ENCODE measurements at regions not wholly inside any gene's neighbourhood (a gene's known extent, or its start where the extent isn't known, plus 50 kb on each side); places are given as distances from the start of the nearest gene placed in this dataset.
A peak's percentile ranks its signal among the peaks of the same experiment; 100 is the strongest.

DNA sequence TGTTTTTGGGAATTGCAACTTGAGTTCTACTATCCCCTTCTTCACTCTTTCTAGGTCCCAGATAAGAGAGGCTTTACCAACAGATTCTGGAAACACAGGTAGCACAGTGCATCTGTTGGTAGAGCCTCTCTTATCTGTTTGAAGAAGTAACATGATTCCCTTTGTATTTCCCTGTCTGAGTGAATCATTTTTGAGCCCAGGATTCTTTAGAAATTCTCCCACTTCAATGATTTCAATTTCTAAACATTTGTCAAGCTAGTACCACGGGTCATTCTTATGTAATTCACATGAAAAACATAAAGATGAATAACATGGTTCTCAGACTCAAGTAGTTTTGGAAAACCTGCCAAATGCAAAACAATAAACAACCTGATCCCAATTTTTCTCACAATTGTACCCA lies 72.0 kb upstream of the DUSP10 start:
- no peak for DNase-seq (ENCODE audit: low read depth)

DNA sequence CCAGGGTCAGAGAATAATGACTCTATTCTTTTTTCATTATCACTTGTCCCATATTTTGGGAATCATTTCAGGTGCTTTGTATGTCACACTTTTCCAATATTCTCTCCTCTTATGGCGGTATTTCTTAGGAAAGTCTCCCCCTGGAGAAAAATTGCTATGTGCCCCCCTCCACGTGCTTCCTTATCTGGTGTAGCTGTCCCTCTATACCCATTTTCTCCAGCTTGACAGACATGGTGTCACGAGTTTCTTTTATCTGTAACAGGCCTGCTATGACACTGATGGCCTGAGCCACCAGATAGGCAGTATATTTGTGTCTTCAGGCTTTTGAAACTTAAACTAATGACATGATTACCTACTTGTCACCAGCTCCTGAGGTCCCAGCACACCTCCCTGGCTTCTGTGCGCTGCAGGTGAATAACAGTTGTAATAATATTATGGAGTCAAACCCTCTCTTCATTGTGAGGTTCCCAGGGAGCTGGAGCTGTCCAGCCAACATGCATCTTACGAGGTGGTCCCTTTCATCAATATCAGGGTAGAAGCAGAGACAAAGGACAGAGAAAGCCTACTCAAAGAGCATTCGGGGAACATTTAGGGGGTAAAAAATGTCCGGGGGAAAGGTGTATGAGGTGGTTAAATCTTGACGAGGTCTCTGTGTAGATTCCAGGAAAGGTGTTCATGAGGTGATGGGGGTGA lies 71.2 kb upstream of the DUSP10 start:
- no peak for DNase-seq (ENCODE audit: low read depth)

DNA sequence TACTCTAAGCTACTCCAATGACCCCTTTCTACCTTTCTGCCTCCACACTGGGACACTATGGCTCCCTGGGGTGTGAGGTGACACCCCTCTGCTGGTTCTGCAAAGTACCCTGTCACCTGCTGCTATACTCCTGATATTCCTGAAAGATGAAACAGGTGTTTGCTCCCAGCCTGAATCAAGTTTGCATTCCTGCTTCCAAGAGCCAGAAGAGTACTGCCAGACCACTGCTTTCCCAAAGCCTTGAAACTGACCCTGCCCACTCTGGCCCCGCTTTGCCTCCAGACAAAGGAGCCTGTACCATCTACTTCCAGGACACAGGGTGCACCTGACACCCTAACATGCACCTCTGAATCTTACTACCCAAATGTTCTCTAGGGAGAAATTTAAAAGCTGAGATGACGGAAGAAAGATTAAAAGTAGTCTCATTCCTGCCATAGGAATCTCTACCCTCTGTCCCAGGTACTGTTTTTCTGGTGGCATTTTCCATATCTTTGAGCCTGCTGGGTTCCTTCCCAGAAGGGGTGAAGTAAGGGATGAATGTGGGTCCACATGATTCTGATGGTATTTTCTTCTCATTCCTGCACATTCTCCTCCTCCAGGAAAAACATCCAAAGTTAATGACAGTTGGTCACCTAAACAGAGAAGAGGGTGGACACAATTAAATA lies 70.3 kb upstream of the DUSP10 start:
- no peak for DNase-seq (ENCODE audit: low read depth)

DNA sequence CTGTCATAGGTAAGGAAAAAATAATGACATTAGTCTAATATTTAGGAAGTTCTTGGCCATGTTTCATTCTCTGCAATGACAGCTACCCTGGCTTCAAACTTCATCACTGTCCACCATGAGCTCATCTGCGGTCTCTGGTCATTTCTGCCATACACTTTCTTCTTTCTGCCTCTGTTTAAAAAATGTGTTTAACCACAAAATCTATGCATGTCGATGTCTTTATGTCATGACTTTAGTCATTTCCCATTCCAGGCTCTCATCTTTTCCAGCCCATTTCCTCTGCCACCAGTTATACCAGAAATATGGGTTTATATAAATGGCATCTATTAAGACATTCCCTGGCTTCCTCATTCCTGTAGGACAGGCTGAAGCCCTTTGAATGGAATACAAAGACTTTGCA lies 68.5 kb upstream of the DUSP10 start:
- DNase-seq (ENCODE audit: low read depth), result peak; percentile 66

DNA sequence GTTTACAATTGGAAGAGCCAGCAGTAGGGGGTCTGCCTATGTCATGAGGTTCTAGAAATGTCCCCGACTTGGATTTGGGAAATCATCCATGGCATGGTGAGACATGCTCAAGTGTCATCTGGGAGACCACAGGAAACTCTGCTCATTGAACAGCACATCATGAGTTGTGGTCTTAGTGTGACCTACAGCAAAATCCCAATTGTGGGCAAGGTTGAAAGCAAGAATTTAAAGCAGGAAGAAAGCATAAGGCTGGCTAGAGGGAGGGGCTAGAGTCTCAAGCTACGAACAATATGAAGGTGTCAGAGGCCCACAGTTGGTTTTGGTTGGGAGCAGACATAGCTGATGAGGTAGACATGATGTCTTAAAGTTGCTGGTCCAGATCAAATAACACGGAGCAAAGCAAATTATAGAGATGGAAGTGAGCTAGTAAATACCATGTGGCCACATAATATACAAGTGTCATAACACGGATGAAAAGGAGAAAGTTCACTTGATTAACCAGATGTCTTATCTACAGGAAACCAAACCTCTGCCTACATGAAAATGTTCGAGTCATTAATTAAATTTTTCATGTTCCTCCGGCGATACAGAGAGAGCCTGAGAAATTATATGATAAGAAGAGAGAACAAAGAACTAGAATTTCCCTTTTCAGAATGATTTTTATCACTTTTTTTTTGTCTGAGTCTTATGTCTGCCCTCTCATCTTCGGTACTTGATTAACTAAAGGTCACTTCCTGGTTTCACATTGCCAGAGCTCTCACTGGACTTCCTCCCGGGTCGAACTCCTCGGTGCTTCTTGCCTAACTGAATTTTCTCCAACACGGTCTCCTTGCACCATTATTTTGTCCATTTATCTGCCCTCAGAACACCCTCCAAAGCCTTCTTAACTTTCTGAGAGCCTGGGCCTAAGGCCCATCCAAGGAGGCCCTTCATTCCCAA lies 67.5 kb upstream of the DUSP10 start:
- DNase-seq (ENCODE audit: low read depth), result no peak

DNA sequence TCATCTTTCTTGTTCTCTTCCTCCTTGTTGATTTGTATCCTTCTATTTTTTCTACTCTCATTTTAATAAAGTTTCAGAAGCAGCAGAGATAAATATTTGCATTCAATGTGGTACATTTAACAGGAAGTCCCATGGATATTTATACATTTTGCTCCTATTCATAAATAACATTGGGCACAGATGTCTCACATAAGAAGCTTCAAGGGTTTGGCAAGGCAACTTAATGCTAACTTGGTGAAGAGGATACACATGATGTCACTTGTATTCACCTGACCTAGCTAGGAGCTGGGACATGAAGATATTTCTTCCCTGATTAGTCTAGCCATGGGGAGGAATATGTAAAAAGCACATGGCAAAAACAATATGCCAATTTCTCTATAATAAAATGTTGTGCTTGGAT lies 65.1 kb upstream of the DUSP10 start:
- DNase-seq (ENCODE audit: low read depth), result no peak

DNA sequence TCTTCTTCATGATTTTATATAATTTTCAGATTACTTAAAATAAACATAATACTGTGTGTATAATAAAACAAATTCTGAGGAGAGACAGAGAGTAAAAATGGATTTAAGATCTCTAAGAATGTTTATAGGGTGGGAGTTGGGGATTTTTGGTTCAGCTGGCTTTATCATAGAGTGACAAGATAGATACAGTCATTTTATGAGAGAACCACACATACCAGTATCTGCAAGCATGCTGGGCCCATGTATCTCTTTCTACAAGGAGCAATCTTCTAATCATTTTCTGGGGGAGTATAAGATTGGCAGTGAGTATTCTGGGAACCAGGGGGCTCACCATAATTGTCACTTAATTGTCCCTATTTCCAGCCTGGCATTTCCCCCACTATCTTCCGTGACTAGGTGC lies 64.3 kb upstream of the DUSP10 start:
- no peak for DNase-seq (ENCODE audit: low read depth)

DNA sequence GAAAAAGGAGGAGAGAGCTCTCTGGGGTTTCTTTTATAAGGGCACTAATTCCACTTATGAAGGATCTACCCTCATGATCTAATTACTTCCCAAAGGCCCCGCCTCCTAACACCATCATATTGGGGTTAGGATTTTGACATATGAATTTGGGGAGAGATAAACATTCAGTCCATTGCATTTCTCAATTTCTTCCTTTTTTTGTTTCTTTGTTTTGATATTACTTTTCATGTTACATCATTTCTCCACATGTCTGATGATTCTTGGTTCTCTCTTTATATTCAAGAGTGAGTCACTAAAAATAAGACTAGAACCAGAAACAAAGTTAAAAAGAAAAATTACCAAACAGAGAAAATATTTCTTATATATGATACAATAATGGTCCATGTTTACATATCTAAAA lies 63.2 kb upstream of the DUSP10 start:
- no peak for DNase-seq (ENCODE audit: low read depth)

DNA sequence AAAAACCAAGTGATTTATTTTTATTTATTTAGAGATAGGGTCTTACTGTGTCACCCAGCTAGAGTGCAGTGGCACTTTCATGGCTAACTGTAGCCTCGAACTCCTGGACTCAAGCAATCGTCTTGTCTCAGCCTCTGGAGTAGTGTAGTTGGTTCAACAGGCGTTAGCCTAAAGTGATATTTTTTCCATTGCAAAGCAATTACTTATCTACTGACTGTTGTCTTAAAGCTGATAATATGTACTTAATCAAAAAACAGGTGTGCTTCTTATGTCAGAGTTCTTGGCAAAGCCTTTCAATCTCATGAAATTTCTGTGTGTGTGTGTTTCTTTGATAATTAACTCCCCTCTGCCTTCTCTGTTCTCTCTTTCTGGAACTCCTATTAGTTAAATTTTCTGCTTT lies 62.4 kb upstream of the DUSP10 start:
- no peak for DNase-seq (ENCODE audit: low read depth)

DNA sequence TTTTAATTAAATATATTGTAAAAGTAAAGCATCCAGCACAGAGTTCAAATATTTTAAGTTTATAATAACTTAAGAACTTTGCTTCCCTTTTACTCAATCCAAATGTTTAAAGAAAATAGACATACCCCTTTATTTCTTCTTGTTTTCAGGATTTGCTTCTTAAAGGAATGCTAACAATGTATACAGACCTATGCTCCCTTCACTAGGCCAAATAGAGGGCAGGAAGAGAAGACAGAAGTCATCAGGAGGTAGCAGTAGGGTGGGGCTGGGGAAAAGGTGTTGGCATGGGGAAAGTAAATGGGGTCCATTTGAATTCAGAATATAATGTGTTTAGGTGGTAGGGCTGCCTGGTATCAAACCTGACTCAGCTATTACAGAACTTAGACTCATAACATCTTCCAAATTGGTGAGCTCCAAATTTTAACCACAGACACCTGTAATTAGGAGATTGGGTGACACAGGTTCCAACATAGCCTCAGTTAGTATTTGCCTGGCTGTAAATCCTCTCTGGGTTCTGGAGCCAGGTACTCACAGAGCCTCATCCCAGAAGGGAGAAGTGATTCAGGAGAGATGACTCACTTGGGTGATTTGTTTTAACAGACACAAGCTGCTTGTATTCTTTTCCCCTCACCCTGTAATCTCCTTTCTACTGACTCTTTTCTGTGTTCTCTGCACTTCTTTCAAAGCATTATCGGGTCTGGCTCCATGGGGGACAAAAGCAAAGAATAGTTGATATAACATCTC lies 60.1 kb upstream of the DUSP10 start:
- no peak for DNase-seq (ENCODE audit: low read depth)

DNA sequence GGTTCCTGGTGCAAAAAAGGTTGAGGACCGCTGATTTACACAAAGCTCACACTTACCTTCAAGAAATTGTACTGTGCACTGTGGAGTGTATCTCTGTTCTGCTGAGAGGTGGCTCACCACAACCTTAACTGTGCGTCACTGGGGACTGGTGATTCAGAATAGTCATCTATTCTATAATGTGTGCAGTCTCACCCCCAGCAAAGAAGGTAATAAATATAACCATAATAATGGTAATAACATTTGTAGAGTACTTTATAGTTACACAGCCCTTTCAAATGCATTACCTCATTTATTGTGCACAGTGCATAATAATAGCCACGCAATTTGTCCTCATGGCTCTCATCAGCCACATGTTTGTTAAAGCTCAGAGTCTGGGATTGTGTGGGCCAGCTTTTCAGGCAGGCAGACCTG lies 59.4 kb upstream of the DUSP10 start:
- no peak for DNase-seq (ENCODE audit: low read depth)

DNA sequence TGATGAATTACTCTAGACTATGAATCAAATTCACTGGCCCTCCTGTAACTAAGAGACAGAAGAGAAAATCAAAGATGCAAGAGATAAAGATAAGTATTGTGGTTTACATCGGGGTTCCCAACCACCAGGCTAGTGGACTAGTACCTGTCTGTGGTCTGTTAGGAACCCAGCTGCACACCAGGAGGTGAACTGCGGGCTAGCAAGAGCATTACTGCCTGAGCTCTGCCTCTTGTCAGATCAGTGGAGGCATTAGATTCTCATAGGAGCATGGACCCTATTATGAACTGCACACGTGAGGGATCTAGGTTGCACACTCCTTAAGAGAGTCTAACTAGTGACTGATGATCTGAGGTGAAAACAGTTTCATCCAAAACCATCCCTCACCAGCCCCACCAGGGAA lies 58.9 kb upstream of the DUSP10 start:
- no peak for DNase-seq (ENCODE audit: low read depth)

DNA sequence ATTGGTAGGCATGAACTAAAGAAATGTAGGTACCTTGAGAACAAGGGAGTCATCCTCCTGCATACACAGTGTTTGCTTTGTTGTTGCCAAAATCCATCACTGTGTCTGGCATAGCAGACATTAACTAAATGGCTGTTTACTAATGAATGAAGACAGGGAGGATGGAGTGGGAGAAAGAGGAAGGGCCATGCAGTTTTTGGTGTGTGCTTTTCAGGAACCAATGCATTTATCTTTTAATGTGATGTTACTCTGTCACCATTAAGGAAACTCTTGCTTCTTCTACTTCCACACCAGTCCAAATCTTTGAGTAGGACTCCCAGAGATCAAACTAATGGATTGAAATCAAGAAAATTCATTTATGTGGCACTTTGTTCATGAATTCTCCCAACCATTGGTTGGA lies 55.6 kb upstream of the DUSP10 start:
- no peak for DNase-seq (ENCODE audit: low read depth)

DNA sequence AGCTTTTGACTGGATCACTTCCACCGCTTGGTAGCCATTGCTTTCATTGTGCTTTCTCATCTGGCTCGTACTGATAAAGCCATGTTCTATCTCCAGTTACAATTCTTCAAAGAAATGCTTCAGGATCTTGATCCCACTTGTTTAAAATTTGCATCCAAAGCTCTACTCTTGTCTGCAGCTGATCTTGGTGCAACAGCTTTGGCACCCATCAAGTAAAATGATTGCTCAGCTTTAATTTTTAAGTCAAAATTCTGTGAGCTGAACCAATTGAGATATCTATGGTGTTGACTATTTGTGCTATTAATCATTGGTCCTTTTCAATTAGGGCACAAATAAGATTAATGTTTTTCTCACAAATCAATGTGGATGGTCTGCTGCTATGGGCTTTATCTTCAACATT lies 54.8 kb upstream of the DUSP10 start:
- no peak for DNase-seq (ENCODE audit: low read depth)

DNA sequence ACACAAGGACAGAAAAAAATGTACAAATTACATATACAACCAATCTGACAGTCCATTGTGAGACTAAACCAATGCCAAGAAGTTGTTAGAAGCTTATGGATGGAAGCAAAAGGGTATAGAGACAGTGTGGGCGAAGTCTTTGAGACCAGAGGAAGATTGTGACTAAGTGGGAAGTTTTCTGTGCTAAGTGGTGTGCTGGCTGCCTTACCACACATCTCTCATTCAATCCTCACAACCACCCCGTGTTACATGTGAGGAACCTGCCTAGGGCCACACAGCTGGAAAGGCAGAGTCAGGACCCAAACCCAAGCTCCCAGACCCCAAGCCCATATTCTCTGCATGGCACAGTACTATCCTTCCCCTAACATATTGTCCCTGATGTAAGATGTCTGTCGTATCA lies 53.5 kb upstream of the DUSP10 start:
- DNase-seq (ENCODE audit: low read depth), result no peak

DNA sequence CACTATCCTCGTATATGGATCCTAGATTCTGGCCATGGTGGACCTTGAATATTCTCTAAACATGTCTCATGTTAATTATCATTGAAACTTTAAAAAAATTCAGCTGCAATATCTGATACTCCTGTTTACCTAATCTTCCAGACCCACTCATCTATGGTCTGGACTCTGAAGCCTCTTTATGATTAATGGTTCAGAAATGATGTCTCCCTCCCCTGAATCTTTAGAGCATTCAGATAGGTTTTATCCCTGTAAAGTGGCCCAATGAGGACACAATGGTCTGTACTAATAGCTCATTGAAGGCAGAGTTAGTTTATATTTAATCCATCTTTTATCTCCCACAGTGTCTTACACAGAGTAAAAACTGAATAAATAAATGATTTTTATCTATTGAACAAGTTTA lies 53.0 kb upstream of the DUSP10 start:
- no peak for DNase-seq (ENCODE audit: low read depth)

DNA sequence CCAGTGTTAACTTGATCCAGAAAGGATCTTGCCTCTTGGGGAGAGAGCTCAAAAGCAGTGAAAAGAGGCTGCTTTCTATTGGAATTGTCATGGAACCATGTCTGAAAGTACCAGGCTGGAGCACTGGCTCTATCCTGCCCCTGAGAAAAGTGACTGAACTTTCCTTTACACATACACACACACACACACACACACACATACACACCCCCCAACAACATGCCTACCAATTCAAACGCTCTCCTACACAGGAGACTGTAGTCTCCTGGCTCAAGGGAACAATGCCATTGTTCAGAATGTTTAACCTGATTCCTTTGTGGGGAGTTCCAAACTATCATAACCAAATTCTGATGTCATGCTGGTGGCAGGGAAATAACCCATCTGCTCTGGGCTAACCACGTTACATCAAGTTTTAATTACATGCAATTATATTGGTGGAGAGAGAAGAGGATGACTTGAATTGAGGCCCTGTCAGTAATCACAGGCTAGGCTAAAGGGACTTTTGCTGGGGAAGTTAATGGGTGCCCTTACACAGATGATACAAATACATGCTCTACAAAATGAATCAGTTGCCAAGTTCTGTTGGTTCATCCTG lies 52.3 kb upstream of the DUSP10 start:
- no peak for DNase-seq (ENCODE audit: low read depth)

DNA sequence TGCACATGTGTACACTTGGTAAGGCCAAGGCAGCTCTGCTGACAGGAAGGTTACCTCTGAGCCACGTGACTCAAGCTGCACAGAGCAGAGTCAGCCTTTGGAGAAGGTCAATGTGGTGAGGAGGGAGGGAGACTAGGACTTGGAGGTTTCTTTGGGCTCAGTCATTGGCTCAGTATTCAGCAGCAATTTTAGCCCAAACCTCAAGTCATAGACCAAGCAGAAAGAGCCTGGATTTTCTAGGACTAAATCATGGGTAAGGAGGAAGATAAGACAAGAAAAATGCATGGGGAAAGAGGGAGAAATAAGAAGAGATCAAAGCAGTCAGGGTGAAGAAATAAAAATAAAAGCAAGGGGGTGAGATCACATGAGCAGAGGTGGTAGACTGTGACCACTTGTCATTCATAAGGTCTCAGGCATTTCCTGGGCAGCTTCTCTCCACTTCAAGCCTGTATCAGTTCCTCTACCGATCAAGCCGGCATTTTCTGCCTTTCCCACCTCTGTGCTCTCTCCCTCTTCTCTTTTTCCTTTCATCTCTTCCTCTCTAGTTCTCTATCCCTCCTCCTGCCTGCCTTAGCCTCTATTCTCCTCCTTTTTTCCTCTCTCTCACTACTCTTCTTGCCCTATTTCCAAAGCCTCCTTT lies 51.7 kb upstream of the DUSP10 start:
- DNase-seq (ENCODE audit: low read depth), result no peak

DNA sequence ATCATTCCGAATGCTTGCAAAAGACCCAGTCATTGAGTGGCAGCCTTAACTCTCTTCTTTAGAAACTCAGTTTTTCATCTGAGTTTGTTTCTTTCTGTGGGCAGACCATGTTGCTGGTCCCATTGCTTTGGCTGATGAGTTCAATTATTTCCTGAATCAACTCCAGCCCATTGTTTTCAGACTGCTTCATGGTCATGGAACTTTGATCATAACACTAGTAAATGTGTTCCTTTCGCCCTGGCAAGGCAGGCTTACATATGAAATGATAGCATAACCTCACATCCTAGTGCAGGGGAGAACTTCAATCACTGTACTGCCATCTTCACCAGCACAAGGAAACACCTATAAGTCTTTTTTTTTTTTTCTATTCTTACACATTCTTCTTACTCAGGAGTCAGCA lies 50.0 kb upstream of the DUSP10 start:
- no peak for DNase-seq (ENCODE audit: low read depth)

Data from HS-27A (cell line).